ENCODE measurements at regions not wholly inside any gene's neighbourhood (a gene's known extent, or its start where the extent isn't known, plus 50 kb on each side); places are given as distances from the start of the nearest gene placed in this dataset.

GRCh38 chr19:20481736-20482135 lies 83.8 kb downstream of the ZNF737 start:
- TF ChIP-seq, protein P1, sequence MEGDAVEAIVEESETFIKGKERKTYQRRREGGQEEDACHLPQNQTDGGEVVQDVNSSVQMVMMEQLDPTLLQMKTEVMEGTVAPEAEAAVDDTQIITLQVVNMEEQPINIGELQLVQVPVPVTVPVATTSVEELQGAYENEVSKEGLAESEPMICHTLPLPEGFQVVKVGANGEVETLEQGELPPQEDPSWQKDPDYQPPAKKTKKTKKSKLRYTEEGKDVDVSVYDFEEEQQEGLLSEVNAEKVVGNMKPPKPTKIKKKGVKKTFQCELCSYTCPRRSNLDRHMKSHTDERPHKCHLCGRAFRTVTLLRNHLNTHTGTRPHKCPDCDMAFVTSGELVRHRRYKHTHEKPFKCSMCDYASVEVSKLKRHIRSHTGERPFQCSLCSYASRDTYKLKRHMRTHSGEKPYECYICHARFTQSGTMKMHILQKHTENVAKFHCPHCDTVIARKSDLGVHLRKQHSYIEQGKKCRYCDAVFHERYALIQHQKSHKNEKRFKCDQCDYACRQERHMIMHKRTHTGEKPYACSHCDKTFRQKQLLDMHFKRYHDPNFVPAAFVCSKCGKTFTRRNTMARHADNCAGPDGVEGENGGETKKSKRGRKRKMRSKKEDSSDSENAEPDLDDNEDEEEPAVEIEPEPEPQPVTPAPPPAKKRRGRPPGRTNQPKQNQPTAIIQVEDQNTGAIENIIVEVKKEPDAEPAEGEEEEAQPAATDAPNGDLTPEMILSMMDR (IDR thresholded peaks at IDR 0.05) = no peak
- no peak for TF ChIP-seq POLR2AphosphoS5 (IDR thresholded peaks at IDR 0.05; ENCODE audit: low read depth, low read length)
- TF ChIP-seq EZH2phosphoT487 (IDR thresholded peaks at IDR 0.05; ENCODE audit: borderline replicate concordance, low read depth) = no peak

Data from SK-N-SH (cell line).